ACHN (cell line): ENCODE measurements at regions not wholly inside any gene's neighbourhood (a gene's known extent, or its start where the extent isn't known, plus 50 kb on each side); places are given as distances from the start of the nearest gene placed in this dataset.
"Not testable (repeated sequence)": the region's sequence is repeated elsewhere in the genome, so short reads cannot be mapped to it uniquely, and the experiment has no call there.

Source experiments
- DNase-seq: peaks from one replicate; pipeline ENCODE4 v3.0.0-alpha.2; 2015
- in situ Hi-C: cut with HindIII; loops from 2 replicates; pipeline ENCODE4 v1.10.0; 2017; ENCODE audit warnings: low sequenced_read_pairs, low pct_ligation_motif_present, low pct_unique_long_range_greater_than_20kb

DNA sequence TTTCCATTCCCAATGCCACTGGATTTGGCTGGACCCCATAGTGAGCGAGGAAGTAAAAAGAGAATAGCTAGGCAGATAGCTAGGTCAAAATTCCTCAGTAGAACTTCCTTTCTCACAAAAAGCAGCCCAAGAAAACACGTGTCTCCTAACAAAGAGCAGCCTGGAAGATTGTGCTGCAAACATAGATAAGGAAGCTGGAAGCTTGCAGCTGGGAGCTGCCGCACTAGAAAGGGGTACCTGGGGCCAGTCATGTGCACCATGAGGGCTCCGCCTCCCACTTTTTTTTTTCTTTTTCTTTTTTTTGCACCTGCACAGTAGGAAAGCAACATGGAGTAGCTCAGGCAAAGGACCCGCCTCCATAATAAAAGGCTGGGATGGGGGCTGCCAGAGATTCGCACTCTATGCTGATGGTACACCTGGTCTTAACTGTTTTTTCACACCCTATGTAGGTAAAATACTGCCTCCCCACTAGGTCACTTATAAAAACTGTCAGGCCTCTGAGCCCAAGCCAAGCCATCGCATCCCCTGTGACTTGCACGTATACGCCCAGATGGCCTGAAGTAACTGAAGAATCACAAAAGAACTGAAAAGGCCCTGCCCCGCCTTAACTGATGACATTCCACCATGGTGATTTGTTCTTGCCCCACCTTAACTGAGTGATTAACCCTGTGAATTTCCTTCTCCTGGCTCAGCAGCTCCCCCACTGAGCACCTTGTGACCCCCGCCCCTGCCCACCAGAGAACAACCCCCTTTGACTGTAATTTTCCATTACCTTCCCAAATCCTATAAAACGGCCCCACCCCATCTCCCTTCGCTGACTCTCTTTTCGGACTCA lies 521.6 kb downstream of the IRS2 start:
- DNase-seq, in situ Hi-C loops: not testable (repeated sequence)

GRCh38 chr13:109257761-109258157 lies 528.6 kb downstream of the IRS2 start:
- DNase-seq, in situ Hi-C loops: not testable (repeated sequence)
